ENCODE measurements at regions not wholly inside any gene's neighbourhood (a gene's known extent, or its start where the extent isn't known, plus 50 kb on each side); places are given as distances from the start of the nearest gene placed in this dataset.

DNA sequence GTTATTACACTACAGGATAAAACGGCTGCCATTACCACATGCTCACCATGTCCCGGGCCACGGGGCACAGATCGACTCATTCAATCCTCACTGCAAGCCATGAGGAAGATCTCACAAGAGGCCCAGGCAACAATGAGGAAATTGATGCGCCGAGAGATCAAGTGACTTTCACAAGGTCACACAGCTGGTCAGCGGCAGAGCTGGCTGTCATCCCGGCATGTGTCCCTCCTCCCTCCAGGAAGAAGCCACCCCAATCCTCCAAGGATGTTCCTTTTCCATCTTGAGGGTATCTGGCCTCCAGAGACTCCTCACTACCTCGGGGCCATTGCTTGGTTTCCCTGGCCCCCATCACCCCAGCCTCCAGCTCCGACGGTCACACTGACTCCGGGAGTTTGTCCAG is 65.3 kb upstream of the GLI2 start:
- TF ChIP-seq, protein P1, sequence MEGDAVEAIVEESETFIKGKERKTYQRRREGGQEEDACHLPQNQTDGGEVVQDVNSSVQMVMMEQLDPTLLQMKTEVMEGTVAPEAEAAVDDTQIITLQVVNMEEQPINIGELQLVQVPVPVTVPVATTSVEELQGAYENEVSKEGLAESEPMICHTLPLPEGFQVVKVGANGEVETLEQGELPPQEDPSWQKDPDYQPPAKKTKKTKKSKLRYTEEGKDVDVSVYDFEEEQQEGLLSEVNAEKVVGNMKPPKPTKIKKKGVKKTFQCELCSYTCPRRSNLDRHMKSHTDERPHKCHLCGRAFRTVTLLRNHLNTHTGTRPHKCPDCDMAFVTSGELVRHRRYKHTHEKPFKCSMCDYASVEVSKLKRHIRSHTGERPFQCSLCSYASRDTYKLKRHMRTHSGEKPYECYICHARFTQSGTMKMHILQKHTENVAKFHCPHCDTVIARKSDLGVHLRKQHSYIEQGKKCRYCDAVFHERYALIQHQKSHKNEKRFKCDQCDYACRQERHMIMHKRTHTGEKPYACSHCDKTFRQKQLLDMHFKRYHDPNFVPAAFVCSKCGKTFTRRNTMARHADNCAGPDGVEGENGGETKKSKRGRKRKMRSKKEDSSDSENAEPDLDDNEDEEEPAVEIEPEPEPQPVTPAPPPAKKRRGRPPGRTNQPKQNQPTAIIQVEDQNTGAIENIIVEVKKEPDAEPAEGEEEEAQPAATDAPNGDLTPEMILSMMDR (IDR thresholded peaks at IDR 0.05) = no peak
- TF ChIP-seq POLR2A (IDR thresholded peaks at IDR 0.05) = no peak
